IMR-90 (cell line): ENCODE measurements at regions not wholly inside any gene's neighbourhood (a gene's known extent, or its start where the extent isn't known, plus 50 kb on each side); places are given as distances from the start of the nearest gene placed in this dataset.

ENCODE experiments used
- ATAC-seq: fragments of 200-7000 bp; cut with Tn5 transposase; 2 replicates; pipeline ENCODE4 v1.9.1; 2020; ENCODE audit warnings: low read depth, mild to moderate bottlenecking, moderate library complexity
- BruUV-seq: library from RNA; stranded (reverse); fragments of 400-500 nt; replicated peaks from 2 replicates; lab custom pipeline; 2021; lab: Mats Ljungman, UMichigan
- CTCF ChIA-PET: fragments of 300-600 bp; formaldehyde crosslinking; extraction: SDS; loops from one replicate; lab custom pipeline; 2021; ENCODE audit warnings: antibody characterized with exemption; lab: Yijun Ruan, JAX
- POLR2A ChIA-PET: fragments of 300-600 bp; sonication (Branson Sonifier 250); formaldehyde crosslinking; loops from one replicate; lab custom pipeline; 2022; ENCODE audit warnings: antibody characterized with exemption; ENCODE audit not compliant: unreplicated experiment; lab: Charles Lee
- DNase-seq: peaks from one replicate; pipeline ENCODE4 v3.0.0; 2013
- H2AFZ ChIP-seq: replicated peaks from 2 replicates; pipeline ENCODE3; 2013; ENCODE audit warnings: low read length, mild to moderate bottlenecking; ENCODE audit not compliant: poor library complexity
- H2AK5ac ChIP-seq: 2 replicates; pipeline ENCODE4 v1.6.1; 2013; ENCODE audit warnings: low read depth, low read length, inconsistent platforms
- H2AK9ac ChIP-seq: replicated peaks from 2 replicates; pipeline ENCODE3; 2013; ENCODE audit warnings: mild to moderate bottlenecking, low read depth, low read length, moderate library complexity; ENCODE audit not compliant: poor library complexity
- H2BK120ac ChIP-seq: 2 replicates; pipeline ENCODE4 v1.6.1; 2013; ENCODE audit warnings: low read depth, low read length, inconsistent platforms
- H2BK15ac ChIP-seq: 3 replicates; pipeline ENCODE4 v1.6.1; 2013; ENCODE audit warnings: low read depth, low read length, inconsistent platforms
- H2BK20ac ChIP-seq: 2 replicates; pipeline ENCODE4 v1.6.1; 2013; ENCODE audit warnings: low read depth, mild to moderate bottlenecking, inconsistent platforms, low read length, moderate library complexity
- H2BK5ac ChIP-seq: 2 replicates; pipeline ENCODE4 v1.6.1; 2013; ENCODE audit warnings: mild to moderate bottlenecking, low read depth, low read length, inconsistent platforms; ENCODE audit not compliant: poor library complexity, severe bottlenecking
- H3K14ac ChIP-seq: replicated peaks from 2 replicates; pipeline ENCODE4 v1.6.1; 2013; ENCODE audit warnings: low read depth, low read length, inconsistent platforms
- H3K18ac ChIP-seq: 2 replicates; pipeline ENCODE4 v1.6.1; 2013; ENCODE audit warnings: low read depth, low read length, control low read depth
- H3K23ac ChIP-seq: 2 replicates; pipeline ENCODE4 v1.6.1; 2013; ENCODE audit warnings: low read depth, low read length, inconsistent platforms
- H3K27ac ChIP-seq: 2 replicates; pipeline ENCODE4 v1.5.1; 2013; ENCODE audit warnings: mild to moderate bottlenecking, control low read depth, low read length; ENCODE audit not compliant: insufficient read depth
- H3K27me3 ChIP-seq: 2 replicates; pipeline ENCODE4 v1.6.1; 2013; ENCODE audit warnings: low read length; ENCODE audit not compliant: control insufficient read depth, insufficient read depth
- H3K36me3 ChIP-seq: 2 replicates; pipeline ENCODE4 v1.6.1; 2013; ENCODE audit warnings: low read length, mixed read lengths; ENCODE audit not compliant: control insufficient read depth, insufficient read depth
- H3K4ac ChIP-seq: 2 replicates; pipeline ENCODE4 v1.6.1; 2013; ENCODE audit warnings: low read depth, low read length, inconsistent platforms
- H3K4me1 ChIP-seq: 2 replicates; pipeline ENCODE4 v1.6.1; 2013; ENCODE audit warnings: low read length, mixed read lengths; ENCODE audit not compliant: control insufficient read depth, insufficient read depth
- H3K4me2 ChIP-seq: 2 replicates; pipeline ENCODE4 v1.6.1; 2013; ENCODE audit warnings: low read depth, mild to moderate bottlenecking, control low read depth, low read length, moderate library complexity
- H3K4me3 ChIP-seq: 2 replicates; pipeline ENCODE4 v1.5.1; 2013; ENCODE audit warnings: low read depth, mild to moderate bottlenecking, control low read depth, low read length, moderate library complexity; ENCODE audit not compliant: insufficient read depth
- H3K56ac ChIP-seq: 2 replicates; pipeline ENCODE4 v1.6.1; 2013; ENCODE audit warnings: low read length, inconsistent platforms; ENCODE audit not compliant: insufficient read depth; ENCODE audit errors: extremely low read depth
- H3K79me1 ChIP-seq, 2 experiments: 2 replicates each; pipeline ENCODE4 v1.6.1; 2013; ENCODE audit warnings: low read length in 2 of 2, inconsistent platforms in 1 of 2, low read depth in 1 of 2
- H3K9ac ChIP-seq: 2 replicates; pipeline ENCODE4 v1.6.1; 2013; ENCODE audit warnings: low read depth, low read length, control low read depth
- H3K9me1 ChIP-seq: 2 replicates; pipeline ENCODE4 v1.6.1; 2013; ENCODE audit warnings: low read length, inconsistent platforms; ENCODE audit not compliant: insufficient read depth
- H3K9me3 ChIP-seq: 2 replicates; pipeline ENCODE4 v1.6.1; 2013; ENCODE audit warnings: low read length; ENCODE audit not compliant: control insufficient read depth, insufficient read depth
- H4K20me1 ChIP-seq: 2 replicates; pipeline ENCODE4 v1.6.1; 2013; ENCODE audit warnings: low read length, inconsistent platforms; ENCODE audit not compliant: insufficient read depth
- H4K5ac ChIP-seq: 2 replicates; pipeline ENCODE4 v1.6.1; 2013; ENCODE audit warnings: mild to moderate bottlenecking, low read depth, low read length, control low read depth
- H4K8ac ChIP-seq, 2 experiments: 2 replicates each; pipeline ENCODE4 v1.6.1; 2013; ENCODE audit warnings: low read depth in 2 of 2, low read length in 2 of 2, control low read depth in 1 of 2, inconsistent platforms in 1 of 2
- H4K91ac ChIP-seq: 2 replicates; pipeline ENCODE4 v1.6.1; 2013; ENCODE audit warnings: low read depth, low read length, inconsistent platforms; ENCODE audit not compliant: insufficient read depth
- CEBPB ChIP-seq: IDR thresholded peaks from 2 replicates; pipeline ENCODE4 v1.6.1; 2012; ENCODE audit warnings: low read depth, low read length, improper control_type of control experiment
- CHD1 ChIP-seq: IDR thresholded peaks from 2 replicates; pipeline ENCODE4 v1.6.1; 2012; ENCODE audit warnings: low read depth, low read length, improper control_type of control experiment
- ELK1 ChIP-seq: fragments of 150-350 bp; IDR thresholded peaks from 2 replicates; pipeline ENCODE4 v1.6.1; 2016; ENCODE audit warnings: low read depth, mild to moderate bottlenecking, low read length, moderate library complexity, borderline replicate concordance
- FOS ChIP-seq: fragments of 150-350 bp; IDR thresholded peaks from 2 replicates; pipeline ENCODE4 v1.6.1; 2016; ENCODE audit warnings: low read depth, low read length
- MAFK ChIP-seq: IDR thresholded peaks from 2 replicates; pipeline ENCODE4 v1.6.1; 2012; ENCODE audit warnings: low read depth, low read length, improper control_type of control experiment
- MAZ ChIP-seq: IDR thresholded peaks from 2 replicates; pipeline ENCODE4 v1.6.1; 2012; ENCODE audit warnings: low read depth, mild to moderate bottlenecking, low read length, improper control_type of control experiment, moderate library complexity, borderline replicate concordance
- NFE2L2 ChIP-seq: fragments of 150-350 bp; IDR thresholded peaks from 2 replicates; pipeline ENCODE4 v1.6.1; 2016; ENCODE audit warnings: low read depth, mild to moderate bottlenecking, low read length
- POLR2A ChIP-seq: IDR thresholded peaks from 2 replicates; pipeline ENCODE4 v1.6.1; 2012; ENCODE audit warnings: mild to moderate bottlenecking, low read depth, low read length
- RAD21 ChIP-seq: IDR thresholded peaks from 2 replicates; pipeline ENCODE4 v1.6.1; 2012; ENCODE audit warnings: low read length, improper control_type of control experiment
- RCOR1 ChIP-seq: IDR thresholded peaks from 2 replicates; pipeline ENCODE4 v1.6.1; 2012; ENCODE audit warnings: mild to moderate bottlenecking, low read length, improper control_type of control experiment; ENCODE audit not compliant: insufficient replicate concordance
- SMC3 ChIP-seq: fragments of 150-350 bp; IDR thresholded peaks from 2 replicates; pipeline ENCODE4 v1.6.1; 2016; ENCODE audit warnings: low read depth, mild to moderate bottlenecking, antibody characterized with exemption, low read length, moderate library complexity
- WGBS, 2 experiments: methylation state at CpG; one replicate each; pipeline versions ENCODE4 v1.1.5 to v1.1.7; 2013; ENCODE audit warnings: missing lambda C conversion rate in 2 of 2; ENCODE audit not compliant: insufficient read length in 1 of 2; ENCODE audit errors: extremely low coverage in 2 of 2; 5-methylcytosine and 5-hydroxymethylcytosine counted together
- dilution Hi-C: fragments of 300-500 bp; cut with HindIII; formaldehyde crosslinking; loops from one replicate; pipeline ENCODE4 v1.14.3; 2018; ENCODE audit warnings: low sequenced_read_pairs; ENCODE audit not compliant: unreplicated experiment
- in situ Hi-C: fragments of 300-500 bp; cut with MboI; formaldehyde crosslinking; loops from 3 replicates; pipeline ENCODE4 v1.14.3; 2019; ENCODE audit warnings: low sequenced_read_pairs, inconsistent platforms, mixed read lengths
- intact Hi-C: fragments of 100-400 bp; cut with micrococcal nuclease; formaldehyde crosslinking; loops from 2 replicates; pipeline ENCODE4 v1.10.0; 2022

- Histone ChIP-seq H3K27me3 (no peaks in the 10 kb centered on the region), H3K36me3 (no peaks in the 10 kb centered on the region), H2AK5ac (no peak overlapping the region), H2AFZ (no peak overlapping the region), H3K27ac (no peak overlapping the region), H4K20me1 (no peaks in the 10 kb centered on the region), H3K4me2 (no peak overlapping the region), H4K8ac (no peak overlapping the region), H2BK5ac (no peak overlapping the region), H2BK20ac (no peak overlapping the region), H3K9me1 (no peaks in the 10 kb centered on the region), H3K4ac (no peak overlapping the region), H3K18ac (no peak overlapping the region), H2BK15ac (no peak overlapping the region), H3K14ac (no peak overlapping the region), H2BK120ac (no peak overlapping the region), H4K91ac (no peak overlapping the region), H3K56ac (no peak overlapping the region), H3K79me1 (no peaks in the 10 kb centered on the region), H3K9ac (no peak overlapping the region), H3K9me3 (peaks cover 59% of the 10 kb centered on the region), H4K5ac (no peak overlapping the region), H3K4me3 (no peak overlapping the region), H2AK9ac (no peak overlapping the region), H3K4me1 (no peaks in the 10 kb centered on the region), H3K23ac (no peak overlapping the region)
- no TSS peak for BruUV-seq
- ChIA-PET CTCF (no interaction called here), POLR2A (no interaction called here)
- ATAC-seq (no peak), DNase-seq (no peak)
- in situ Hi-C loops: no loop called here
- intact Hi-C loops: no loop called here
- 6% methylated on average over 2 of the region's 3 CpGs; no CpG with 5 or more reads in 1 of the 2 experiments for WGBS, 2 experiments
- dilution Hi-C loops: no loop called here
- TF ChIP-seq NFE2L2: no peak
- TF ChIP-seq RAD21: no peak
- no peak for TF ChIP-seq RCOR1
- no peak for TF ChIP-seq ELK1
- no peak for TF ChIP-seq MAFK
- no peak for TF ChIP-seq FOS
- TF ChIP-seq CHD1: no peak
- no peak for TF ChIP-seq MAZ
- TF ChIP-seq SMC3: no peak
- TF ChIP-seq CEBPB: no peak
- TF ChIP-seq POLR2A: no peak
These were observed 372.1 kb upstream of the MKI67 start for GRCh38 chr10:128498378-128498730.
